Mesenchymal stem cell (in vitro differentiated cells and primary cell): ENCODE measurements at regions not wholly inside any gene's neighbourhood (a gene's known extent, or its start where the extent isn't known, plus 50 kb on each side); places are given as distances from the start of the nearest gene placed in this dataset.

Experiments used
- DNase-seq: peaks from one replicate; pipeline ENCODE4 v3.0.0-alpha.2; 2013
- H2AFZ ChIP-seq: one replicate; pipeline ENCODE4 v1.6.1; 2013; ENCODE audit warnings: low read depth, mild to moderate bottlenecking, control low read depth, inconsistent platforms, low read length, moderate library complexity
- H2AK5ac ChIP-seq: 2 replicates; pipeline ENCODE4 v1.6.1; 2013; ENCODE audit warnings: low read length, moderate library complexity, mild to moderate bottlenecking, inconsistent platforms; ENCODE audit not compliant: severe bottlenecking
- H2BK120ac ChIP-seq: one replicate; pipeline ENCODE4 v1.6.1; 2013; ENCODE audit warnings: low read depth, mild to moderate bottlenecking, inconsistent platforms, low read length, moderate library complexity
- H2BK12ac ChIP-seq, 2 experiments: one replicate each; pipeline ENCODE4 v1.6.1; 2013; ENCODE audit warnings: inconsistent platforms in 2 of 2, low read length in 2 of 2, mild to moderate bottlenecking in 2 of 2, moderate library complexity in 2 of 2, control low read depth in 1 of 2
- H2BK15ac ChIP-seq: one replicate; pipeline ENCODE4 v1.6.1; 2013; ENCODE audit warnings: mild to moderate bottlenecking, low read depth, inconsistent platforms; ENCODE audit not compliant: poor library complexity, severe bottlenecking
- H2BK5ac ChIP-seq: 2 replicates; pipeline ENCODE4 v1.6.1; 2013; ENCODE audit warnings: low read depth, mild to moderate bottlenecking, low read length, control low read depth, inconsistent platforms; ENCODE audit not compliant: poor library complexity, severe bottlenecking
- H3K14ac ChIP-seq, 2 experiments: one replicate each; pipeline ENCODE4 v1.6.1; 2013; ENCODE audit warnings: inconsistent platforms in 2 of 2, low read length in 2 of 2, control low read depth in 1 of 2, mild to moderate bottlenecking in 1 of 2, moderate library complexity in 1 of 2
- H3K18ac ChIP-seq, 2 experiments: one replicate each; pipeline ENCODE4 v1.6.1; 2013; ENCODE audit warnings: inconsistent platforms in 2 of 2, low read length in 2 of 2, control low read depth in 1 of 2, low read depth in 1 of 2, mild to moderate bottlenecking in 1 of 2
- H3K23ac ChIP-seq, 2 experiments: one replicate each; pipeline ENCODE4 v1.6.1; 2013; ENCODE audit warnings: inconsistent platforms in 2 of 2, low read length in 2 of 2, mild to moderate bottlenecking in 2 of 2, moderate library complexity in 2 of 2, control low read depth in 1 of 2
- H3K27ac ChIP-seq: 2 replicates; pipeline ENCODE4 v1.5.1; 2013; ENCODE audit warnings: mild to moderate bottlenecking, moderate library complexity, low read length, control low read depth, inconsistent platforms; ENCODE audit not compliant: poor library complexity, severe bottlenecking
- H3K27me3 ChIP-seq, 2 experiments: 2 replicates each; pipeline versions ENCODE4 v1.6.1 to v1.7.0; 2013; ENCODE audit warnings: low read length in 2 of 2, mild to moderate bottlenecking in 2 of 2, moderate library complexity in 2 of 2, control low read depth in 1 of 2, inconsistent platforms in 1 of 2; ENCODE audit not compliant: control insufficient read depth in 1 of 2, insufficient read depth in 1 of 2
- H3K36me3 ChIP-seq, 2 experiments: 2 replicates each; pipeline versions ENCODE4 v1.6.1 to v1.7.0; 2013; ENCODE audit warnings: low read length in 2 of 2, control low read depth in 1 of 2, inconsistent platforms in 1 of 2, low read depth in 1 of 2, mild to moderate bottlenecking in 1 of 2; ENCODE audit not compliant: insufficient read depth in 2 of 2, control insufficient read depth in 1 of 2
- H3K4ac ChIP-seq, 2 experiments: one replicate each; pipeline ENCODE4 v1.6.1; 2013; ENCODE audit warnings: inconsistent platforms in 2 of 2, low read length in 2 of 2, mild to moderate bottlenecking in 2 of 2, moderate library complexity in 2 of 2, control low read depth in 1 of 2, low read depth in 1 of 2
- H3K4me1 ChIP-seq: 2 replicates; pipeline ENCODE4 v1.6.1; 2013; ENCODE audit warnings: low read depth, low read length, control low read depth; ENCODE audit not compliant: control insufficient read depth, insufficient read depth
- H3K4me2 ChIP-seq: 2 replicates; pipeline ENCODE4 v1.6.1; 2013; ENCODE audit warnings: low read length, mild to moderate bottlenecking, inconsistent platforms; ENCODE audit not compliant: poor library complexity, severe bottlenecking
- H3K4me3 ChIP-seq, 2 experiments: 2 replicates each; pipeline versions ENCODE4 v1.5.1 to v1.7.0; 2013; ENCODE audit warnings: low read length in 2 of 2, mild to moderate bottlenecking in 2 of 2, control low read depth in 1 of 2, low read depth in 1 of 2; ENCODE audit not compliant: insufficient read depth in 1 of 2
- H3K79me1 ChIP-seq: replicated peaks from 2 replicates; pipeline ENCODE4 v1.6.1; 2013; ENCODE audit warnings: mild to moderate bottlenecking, control low read depth, low read length, inconsistent platforms; ENCODE audit not compliant: poor library complexity, severe bottlenecking
- H3K9ac ChIP-seq: 2 replicates; pipeline ENCODE4 v1.7.0; 2013; ENCODE audit warnings: mild to moderate bottlenecking, low read length, moderate library complexity
- H3K9me3 ChIP-seq: 2 replicates; pipeline ENCODE4 v1.7.0; 2013; ENCODE audit warnings: mild to moderate bottlenecking, low read length; ENCODE audit not compliant: control insufficient read depth
- H4K8ac ChIP-seq: one replicate; pipeline ENCODE4 v1.6.1; 2013; ENCODE audit warnings: inconsistent platforms, mild to moderate bottlenecking, low read length, moderate library complexity
- H4K91ac ChIP-seq: one replicate; pipeline ENCODE4 v1.6.1; 2013; ENCODE audit warnings: mild to moderate bottlenecking, low read length, inconsistent platforms
- WGBS: methylation state at CpG from one replicate; pipeline ENCODE4 v1.1.7; 2013; ENCODE audit warnings: mixed read lengths; 5-methylcytosine and 5-hydroxymethylcytosine counted together

GRCh38 chr3:115341208-115341607 is 194.1 kb upstream of the ZBTB20 start:
- no peaks in the 10 kb centered on the region for H3K79me1 ChIP-seq
- H2BK120ac ChIP-seq, result no peak overlapping the region
- H3K27ac ChIP-seq, result no peak overlapping the region
- H2AK5ac ChIP-seq, result no peak overlapping the region
- H3K14ac ChIP-seq, result no peak overlapping the region
- peak overlapping the region in 1 of 2 experiments; percentile 45 for H3K4me3 ChIP-seq
- no peak overlapping the region for H4K91ac ChIP-seq
- no peaks in the 10 kb centered on the region for H3K9me3 ChIP-seq
- H2AFZ ChIP-seq, result no peak overlapping the region
- H3K23ac ChIP-seq, result no peak overlapping the region
- H3K9ac ChIP-seq, result peak overlapping the region; percentile 44
- no peak overlapping the region for H3K18ac ChIP-seq
- WGBS, result no CpG with 5 or more reads among the region's 1 CpG
- H3K36me3 ChIP-seq, result no peaks in the 10 kb centered on the region
- peak; percentile 64 for DNase-seq
- no peak overlapping the region for H3K4ac ChIP-seq
- H3K4me2 ChIP-seq, result no peak overlapping the region
- H3K27me3 ChIP-seq, result peaks cover 0 to 3% of the 10 kb centered on the region in 2 experiments
- no peak overlapping the region for H4K8ac ChIP-seq
- no peak overlapping the region for H2BK5ac ChIP-seq
- H2BK12ac ChIP-seq, result no peak overlapping the region
- H3K4me1 ChIP-seq, result peaks cover 2% of the 10 kb centered on the region
- H2BK15ac ChIP-seq, result no peak overlapping the region

- H2AFZ ChIP-seq, result no peak overlapping the region
- H3K36me3 ChIP-seq, result no peaks in the 10 kb centered on the region
- H3K14ac ChIP-seq, result no peak overlapping the region
- H4K8ac ChIP-seq, result no peak overlapping the region
- no peak overlapping the region for H3K27ac ChIP-seq
- H2BK5ac ChIP-seq, result no peak overlapping the region
- no peak overlapping the region for H2BK15ac ChIP-seq
- H3K79me1 ChIP-seq, result no peaks in the 10 kb centered on the region
- no peak overlapping the region for H3K4me2 ChIP-seq
- no peak for DNase-seq
- no peak overlapping the region for H3K23ac ChIP-seq
- H3K4me1 ChIP-seq, result no peaks in the 10 kb centered on the region
- no peak overlapping the region for H3K18ac ChIP-seq
- H2AK5ac ChIP-seq, result no peak overlapping the region
- H3K9ac ChIP-seq, result no peak overlapping the region
- 49% methylated on average over 2 of the region's 2 CpGs for WGBS
- H2BK120ac ChIP-seq, result no peak overlapping the region
- peaks cover 0 to 3% of the 10 kb centered on the region in 2 experiments for H3K27me3 ChIP-seq
- no peak overlapping the region for H4K91ac ChIP-seq
- H3K4ac ChIP-seq, result no peak overlapping the region
- H3K4me3 ChIP-seq, result no peak overlapping the region
- H2BK12ac ChIP-seq, result no peak overlapping the region
- H3K9me3 ChIP-seq, result no peaks in the 10 kb centered on the region
Observed at GRCh38 chr3:115347737-115348136, 200.6 kb upstream of the ZBTB20 start.

GRCh38 chr3:115348412-115348811 is 201.3 kb upstream of the ZBTB20 start:
- H3K36me3 ChIP-seq, result no peaks in the 10 kb centered on the region
- no peaks in the 10 kb centered on the region for H3K79me1 ChIP-seq
- no peak overlapping the region for H2AK5ac ChIP-seq
- H4K91ac ChIP-seq, result no peak overlapping the region
- no peaks in the 10 kb centered on the region for H3K4me1 ChIP-seq
- no peaks in the 10 kb centered on the region for H3K9me3 ChIP-seq
- no peak overlapping the region for H2BK5ac ChIP-seq
- no peak overlapping the region for H3K27ac ChIP-seq
- H3K23ac ChIP-seq, result no peak overlapping the region
- peaks cover 0 to 3% of the 10 kb centered on the region in 2 experiments for H3K27me3 ChIP-seq
- H2BK120ac ChIP-seq, result no peak overlapping the region
- DNase-seq, result no peak
- WGBS, result 87% methylated on average over 3 of the region's 3 CpGs
- H3K18ac ChIP-seq, result no peak overlapping the region
- no peak overlapping the region for H2BK12ac ChIP-seq
- H3K4me3 ChIP-seq, result no peak overlapping the region
- no peak overlapping the region for H3K4ac ChIP-seq
- H4K8ac ChIP-seq, result no peak overlapping the region
- H3K4me2 ChIP-seq, result no peak overlapping the region
- H3K9ac ChIP-seq, result no peak overlapping the region
- no peak overlapping the region for H2AFZ ChIP-seq
- H3K14ac ChIP-seq, result no peak overlapping the region
- no peak overlapping the region for H2BK15ac ChIP-seq

GRCh38 chr3:115348951-115349745 is 202.1 kb upstream of the ZBTB20 start:
- Histone ChIP-seq H2AK5ac (no peak overlapping the region), H3K4ac (no peak overlapping the region), H3K4me1 (no peaks in the 10 kb centered on the region), H3K23ac (no peak overlapping the region), H3K18ac (no peak overlapping the region), H3K27me3 (no peaks in the 10 kb centered on the region), H2BK15ac (no peak overlapping the region), H2BK12ac (no peak overlapping the region), H4K8ac (no peak overlapping the region), H3K79me1 (no peaks in the 10 kb centered on the region), H3K9ac (no peak overlapping the region), H3K9me3 (no peaks in the 10 kb centered on the region), H4K91ac (no peak overlapping the region), H3K36me3 (no peaks in the 10 kb centered on the region), H2BK5ac (no peak overlapping the region), H3K4me3 (no peak overlapping the region), H2AFZ (no peak overlapping the region), H2BK120ac (no peak overlapping the region), H3K4me2 (no peak overlapping the region), H3K27ac (no peak overlapping the region), H3K14ac (no peak overlapping the region)
- no peak for DNase-seq
- WGBS, result 91% methylated on average over 2 of the region's 4 CpGs
